Osteoblast (primary cell): ENCODE measurements at regions not wholly inside any gene's neighbourhood (a gene's known extent, or its start where the extent isn't known, plus 50 kb on each side); places are given as distances from the start of the nearest gene placed in this dataset.

Source experiments
- DNase-seq: peaks from one replicate; pipeline ENCODE4 v3.0.0; 2011; ENCODE audit warnings: low spot score, mixed read lengths; ENCODE audit not compliant: insufficient read length; ENCODE audit errors: missing footprints
- H2AFZ ChIP-seq: 2 replicates; pipeline ENCODE4 v1.6.0; 2011; ENCODE audit warnings: mild to moderate bottlenecking, low read length
- H3K27ac ChIP-seq: 2 replicates; pipeline ENCODE4 v1.5.1; 2011; ENCODE audit warnings: mild to moderate bottlenecking, low read depth, low read length, moderate library complexity
- H3K27me3 ChIP-seq: 2 replicates; pipeline ENCODE4 v1.6.0; 2012; ENCODE audit warnings: mild to moderate bottlenecking, control low read depth, inconsistent platforms, low read length, moderate library complexity; ENCODE audit not compliant: insufficient read depth
- H3K36me3 ChIP-seq: 2 replicates; pipeline ENCODE4 v1.5.1; 2011; ENCODE audit warnings: mild to moderate bottlenecking, low read length, control low read depth, moderate library complexity; ENCODE audit not compliant: insufficient read depth
- H3K4me1 ChIP-seq: 2 replicates; pipeline ENCODE4 v1.5.1; 2011; ENCODE audit warnings: mild to moderate bottlenecking, low read length, control low read depth, moderate library complexity; ENCODE audit not compliant: insufficient read depth
- H3K4me2 ChIP-seq: 2 replicates; pipeline ENCODE4 v1.6.0; 2011; ENCODE audit warnings: mild to moderate bottlenecking, low read length; ENCODE audit not compliant: insufficient read depth
- H3K4me3 ChIP-seq: fragments of 200-600 bp; sonication (generic); 3 replicates; pipeline ENCODE4 v1.5.1; 2012; ENCODE audit warnings: mild to moderate bottlenecking, low read length, inconsistent platforms; ENCODE audit not compliant: insufficient read depth
- H3K79me2 ChIP-seq: 2 replicates; pipeline ENCODE4 v1.6.0; 2012; ENCODE audit warnings: mild to moderate bottlenecking, low read length, control low read depth, inconsistent platforms; ENCODE audit not compliant: insufficient read depth
- H3K9me3 ChIP-seq: 2 replicates; pipeline ENCODE4 v1.5.1; 2011; ENCODE audit warnings: low read depth, low read length, control low read depth
- H4K20me1 ChIP-seq: 2 replicates; pipeline ENCODE4 v1.6.0; 2012; ENCODE audit warnings: mild to moderate bottlenecking, low read length, control low read depth; ENCODE audit not compliant: insufficient read depth
- CTCF ChIP-seq: IDR thresholded peaks from 2 replicates; pipeline ENCODE4 v1.5.1; 2011; ENCODE audit warnings: mild to moderate bottlenecking, low read depth, low read length, moderate library complexity; ENCODE audit errors: extremely low read depth

GRCh38 chr14:42480255-42480654, 873.6 kb downstream of the LRFN5 start:
- Histone ChIP-seq H3K27ac (no peak overlapping the region), H3K4me1 (no peaks in the 10 kb centered on the region), H3K36me3 (no peaks in the 10 kb centered on the region), H3K4me3 (no peak overlapping the region), H3K9me3 (no peaks in the 10 kb centered on the region), H3K27me3 (no peaks in the 10 kb centered on the region), H2AFZ (no peak overlapping the region), H3K4me2 (no peak overlapping the region), H4K20me1 (no peaks in the 10 kb centered on the region), H3K79me2 (no peaks in the 10 kb centered on the region)
- no peak for TF ChIP-seq CTCF
- DNase-seq = peak; percentile 15

DNA sequence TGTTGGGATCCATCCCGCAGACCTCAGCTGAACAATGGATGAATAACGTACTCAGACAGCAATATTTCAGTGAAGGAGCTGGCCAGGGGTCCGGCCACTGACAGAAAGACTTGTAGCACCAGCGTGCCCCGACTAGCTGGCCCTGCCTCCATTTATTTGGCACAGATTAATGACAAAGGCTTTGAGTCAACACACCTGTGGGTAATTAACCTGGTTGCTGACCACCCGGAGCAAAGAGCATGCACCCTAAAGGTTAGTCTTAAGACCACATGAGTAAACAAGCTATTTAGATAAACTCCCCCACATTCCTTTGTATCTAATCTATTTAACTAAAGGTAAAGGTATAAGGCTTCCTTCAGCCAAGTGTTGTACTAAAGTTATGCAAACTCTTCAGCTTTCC, 868.6 kb downstream of the LRFN5 start:
- Histone ChIP-seq H3K4me1 (no peaks in the 10 kb centered on the region), H2AFZ (no peak overlapping the region), H3K27me3 (no peaks in the 10 kb centered on the region), H3K9me3 (no peaks in the 10 kb centered on the region), H3K36me3 (no peaks in the 10 kb centered on the region), H4K20me1 (no peaks in the 10 kb centered on the region), H3K4me3 (no peak overlapping the region), H3K27ac (no peak overlapping the region), H3K79me2 (no peaks in the 10 kb centered on the region), H3K4me2 (no peak overlapping the region)
- no peak for TF ChIP-seq CTCF
- DNase-seq = no peak

DNA sequence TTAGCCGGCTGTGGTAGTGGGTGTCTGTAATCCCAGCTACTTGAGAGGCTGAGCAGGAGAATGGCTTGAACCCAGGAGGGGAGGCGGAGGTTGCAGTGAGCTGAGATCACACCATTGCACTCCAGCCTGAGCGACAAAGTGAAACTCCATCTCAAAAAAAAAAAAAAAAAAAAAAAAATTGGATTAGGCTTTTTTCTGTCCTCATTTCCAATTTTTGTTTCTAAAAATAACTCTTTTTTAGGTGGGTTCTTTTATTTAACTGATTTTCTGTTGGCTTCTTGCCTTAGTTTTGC, 863.7 kb downstream of the LRFN5 start:
- no peaks in the 10 kb centered on the region for H3K36me3 ChIP-seq
- no peak overlapping the region for H2AFZ ChIP-seq
- no peaks in the 10 kb centered on the region for H4K20me1 ChIP-seq
- no peak overlapping the region for H3K4me2 ChIP-seq
- no peak for DNase-seq
- no peaks in the 10 kb centered on the region for H3K4me1 ChIP-seq
- H3K9me3 ChIP-seq = no peaks in the 10 kb centered on the region
- H3K79me2 ChIP-seq = no peaks in the 10 kb centered on the region
- H3K4me3 ChIP-seq = no peak overlapping the region
- H3K27me3 ChIP-seq = no peaks in the 10 kb centered on the region
- no peak overlapping the region for H3K27ac ChIP-seq
- TF ChIP-seq CTCF = no peak

GRCh38 chr14:42469637-42470426, 863.2 kb downstream of the LRFN5 start:
- no peak overlapping the region for H3K27ac ChIP-seq
- DNase-seq = peak; percentile 35
- no peak overlapping the region for H2AFZ ChIP-seq
- H3K9me3 ChIP-seq = no peaks in the 10 kb centered on the region
- TF ChIP-seq CTCF = no peak
- H3K4me2 ChIP-seq = no peak overlapping the region
- no peaks in the 10 kb centered on the region for H3K79me2 ChIP-seq
- no peaks in the 10 kb centered on the region for H3K27me3 ChIP-seq
- no peaks in the 10 kb centered on the region for H3K36me3 ChIP-seq
- no peaks in the 10 kb centered on the region for H3K4me1 ChIP-seq
- H4K20me1 ChIP-seq = no peaks in the 10 kb centered on the region
- H3K4me3 ChIP-seq = no peak overlapping the region
